IPS-20b (cell line): ENCODE measurements at regions not wholly inside any gene's neighbourhood (a gene's known extent, or its start where the extent isn't known, plus 50 kb on each side); places are given as distances from the start of the nearest gene placed in this dataset.

Experiments
- H3K27ac ChIP-seq: one replicate; pipeline ENCODE4 v1.5.1; 2013; ENCODE audit warnings: low read length
- H3K27me3 ChIP-seq: 2 replicates; pipeline ENCODE4 v1.6.1; 2013; ENCODE audit warnings: mild to moderate bottlenecking, low read length, inconsistent platforms; ENCODE audit not compliant: insufficient read depth
- H3K36me3 ChIP-seq: 2 replicates; pipeline ENCODE4 v1.6.1; 2013; ENCODE audit warnings: low read depth, mild to moderate bottlenecking, inconsistent platforms, low read length, moderate library complexity; ENCODE audit not compliant: insufficient read depth
- H3K4me1 ChIP-seq: 2 replicates; pipeline ENCODE4 v1.6.1; 2013; ENCODE audit warnings: mild to moderate bottlenecking, control low read depth, inconsistent platforms, low read length, moderate library complexity; ENCODE audit not compliant: insufficient read depth
- H3K4me3 ChIP-seq: 2 replicates; pipeline ENCODE4 v1.5.1; 2013; ENCODE audit warnings: mild to moderate bottlenecking, low read length, inconsistent platforms
- H3K9ac ChIP-seq: 2 replicates; pipeline ENCODE4 v1.6.1; 2013; ENCODE audit warnings: low read depth, mild to moderate bottlenecking, inconsistent platforms, low read length, moderate library complexity
- H3K9me3 ChIP-seq: 2 replicates; pipeline ENCODE4 v1.6.1; 2013; ENCODE audit warnings: mild to moderate bottlenecking, low read depth, low read length, inconsistent platforms; ENCODE audit not compliant: insufficient read depth

DNA sequence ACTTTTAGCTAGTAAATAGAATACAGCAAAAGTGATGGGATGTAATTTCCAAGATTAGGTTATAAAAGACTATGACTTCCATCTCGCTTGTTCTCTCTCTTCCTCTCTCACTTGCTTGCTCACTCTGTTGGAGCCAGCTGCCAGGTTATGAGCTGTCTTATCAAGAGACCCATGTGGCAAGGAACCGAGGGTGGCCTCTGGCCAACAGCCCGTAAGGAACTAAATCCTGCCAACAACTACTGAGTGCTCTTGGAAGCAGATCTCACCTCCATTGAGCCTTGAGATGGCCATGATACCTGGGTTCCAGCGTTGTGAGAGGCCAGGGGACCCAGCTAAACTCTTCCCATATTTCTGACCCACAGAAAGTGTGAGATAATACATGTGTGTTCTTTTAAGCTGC lies 636.1 kb downstream of the ACTL7B start:
- Histone ChIP-seq H3K9me3 (no peaks in the 10 kb centered on the region), H3K4me1 (no peaks in the 10 kb centered on the region), H3K27me3 (no peaks in the 10 kb centered on the region), H3K4me3 (no peak overlapping the region), H3K36me3 (no peaks in the 10 kb centered on the region), H3K27ac (no peak overlapping the region), H3K9ac (no peak overlapping the region)

DNA sequence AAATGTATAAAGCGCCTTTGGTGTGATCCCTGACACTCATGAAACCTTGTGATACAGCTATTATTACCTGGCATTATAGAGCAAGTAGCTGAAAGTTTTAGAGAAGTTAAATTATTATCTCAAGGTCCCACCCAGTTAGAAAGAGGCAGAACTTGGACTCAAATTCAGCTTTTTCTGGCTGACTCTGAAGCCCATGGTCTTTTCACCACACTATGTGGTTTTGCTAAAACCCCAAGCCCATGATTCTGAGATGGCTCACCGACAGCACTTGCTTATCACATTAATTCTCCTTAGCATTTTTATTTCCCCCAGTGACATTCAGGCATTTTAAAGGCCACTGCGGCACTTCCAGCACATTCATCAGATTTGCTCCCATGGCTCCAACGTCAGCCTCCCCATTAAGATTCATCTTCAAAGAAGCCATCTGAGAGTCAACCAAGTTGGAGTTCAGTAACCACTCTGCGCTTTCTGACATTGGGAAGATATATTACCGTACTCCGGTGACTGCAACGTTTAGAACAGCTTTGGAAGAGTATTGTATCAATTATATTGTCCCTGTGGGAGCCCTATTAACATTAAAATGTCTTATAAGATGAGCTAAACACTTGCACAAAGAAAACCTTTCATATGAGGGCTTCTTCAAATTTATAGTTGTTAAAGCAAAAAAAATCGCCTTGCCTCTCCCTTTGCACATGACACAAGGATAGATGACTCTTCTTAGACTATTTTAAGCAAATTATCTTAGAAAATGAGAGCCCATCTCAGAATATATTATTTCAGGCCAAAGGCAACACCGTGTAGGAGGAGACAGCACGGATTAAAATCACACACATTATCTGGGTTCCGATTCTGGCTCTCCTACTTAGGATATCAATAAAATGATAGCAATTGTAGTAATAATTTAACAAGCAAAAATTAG lies 638.1 kb downstream of the ACTL7B start:
- no peak overlapping the region for H3K4me3 ChIP-seq
- H3K4me1 ChIP-seq, result no peaks in the 10 kb centered on the region
- no peaks in the 10 kb centered on the region for H3K9me3 ChIP-seq
- H3K27ac ChIP-seq, result no peak overlapping the region
- no peaks in the 10 kb centered on the region for H3K27me3 ChIP-seq
- no peaks in the 10 kb centered on the region for H3K36me3 ChIP-seq
- no peak overlapping the region for H3K9ac ChIP-seq

DNA sequence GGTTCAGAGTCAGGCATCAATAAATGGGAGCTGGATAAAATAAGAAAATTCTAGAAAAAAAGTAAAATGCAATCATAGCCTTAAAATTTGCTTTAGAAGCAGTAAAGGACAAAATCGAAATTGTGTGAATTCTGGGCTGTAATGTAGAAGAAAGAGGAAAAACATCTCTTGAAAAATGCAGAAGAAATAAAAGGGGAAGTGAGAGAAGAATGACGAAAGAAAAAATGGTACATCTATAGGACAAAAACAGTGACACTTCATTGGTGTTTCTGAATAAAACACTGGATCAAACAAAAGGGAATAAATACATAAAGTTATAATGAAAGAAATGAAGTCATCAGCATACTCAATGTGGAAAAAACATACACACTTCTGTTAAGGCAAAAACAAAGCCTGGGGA lies 642.3 kb downstream of the ACTL7B start:
- Histone ChIP-seq H3K27me3 (no peaks in the 10 kb centered on the region), H3K9me3 (no peaks in the 10 kb centered on the region), H3K36me3 (no peaks in the 10 kb centered on the region), H3K9ac (no peak overlapping the region), H3K4me1 (no peaks in the 10 kb centered on the region), H3K27ac (no peak overlapping the region), H3K4me3 (no peak overlapping the region)

DNA sequence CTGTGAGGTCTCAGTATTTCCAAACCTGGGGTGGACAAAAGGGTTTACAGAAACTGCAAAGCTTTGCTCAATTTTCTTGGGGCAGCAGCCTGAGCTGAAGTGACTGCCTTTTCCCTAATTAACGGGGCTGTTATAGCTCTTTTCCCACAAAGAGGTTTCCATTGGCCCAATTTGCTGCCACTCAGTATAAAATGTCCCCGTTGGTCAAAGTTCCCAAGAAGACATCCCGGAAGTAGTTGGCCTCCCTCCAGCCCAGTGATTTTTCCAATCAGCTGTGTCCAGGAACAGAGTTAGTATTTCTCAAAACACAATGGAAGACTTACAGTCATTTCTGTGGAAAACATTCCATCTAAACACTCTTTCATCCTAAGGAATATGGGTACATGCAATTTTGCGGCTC lies 643.6 kb downstream of the ACTL7B start:
- Histone ChIP-seq H3K27me3 (no peaks in the 10 kb centered on the region), H3K9me3 (no peaks in the 10 kb centered on the region), H3K4me3 (no peak overlapping the region), H3K4me1 (no peaks in the 10 kb centered on the region), H3K36me3 (no peaks in the 10 kb centered on the region), H3K27ac (no peak overlapping the region), H3K9ac (no peak overlapping the region)

DNA sequence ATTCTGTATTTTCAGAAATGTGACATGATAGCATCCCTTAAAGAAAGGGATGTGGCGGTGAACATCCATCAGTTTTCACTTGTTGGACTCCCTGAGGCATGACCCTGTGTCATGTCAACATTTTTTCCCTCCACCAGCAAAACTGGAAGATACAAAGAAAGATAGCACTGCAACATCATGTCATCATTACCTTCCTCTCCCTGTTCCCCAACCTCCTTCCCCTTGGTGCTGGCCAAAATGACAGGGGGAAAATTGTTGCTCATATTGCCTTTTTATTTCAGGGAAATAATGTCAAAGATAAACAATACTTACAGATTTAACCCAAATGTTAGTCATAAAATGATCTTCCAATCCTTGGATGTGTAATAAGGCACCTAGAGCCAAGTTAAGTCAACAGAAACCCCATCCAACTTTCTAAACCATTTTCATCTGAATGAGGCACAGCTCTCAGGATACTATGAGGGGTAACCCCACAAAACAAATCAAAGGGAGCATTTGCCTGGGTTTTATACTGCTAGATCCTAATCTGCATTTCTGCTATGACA lies 644.3 kb downstream of the ACTL7B start:
- Histone ChIP-seq H3K4me1 (no peaks in the 10 kb centered on the region), H3K9ac (no peak overlapping the region)

DNA sequence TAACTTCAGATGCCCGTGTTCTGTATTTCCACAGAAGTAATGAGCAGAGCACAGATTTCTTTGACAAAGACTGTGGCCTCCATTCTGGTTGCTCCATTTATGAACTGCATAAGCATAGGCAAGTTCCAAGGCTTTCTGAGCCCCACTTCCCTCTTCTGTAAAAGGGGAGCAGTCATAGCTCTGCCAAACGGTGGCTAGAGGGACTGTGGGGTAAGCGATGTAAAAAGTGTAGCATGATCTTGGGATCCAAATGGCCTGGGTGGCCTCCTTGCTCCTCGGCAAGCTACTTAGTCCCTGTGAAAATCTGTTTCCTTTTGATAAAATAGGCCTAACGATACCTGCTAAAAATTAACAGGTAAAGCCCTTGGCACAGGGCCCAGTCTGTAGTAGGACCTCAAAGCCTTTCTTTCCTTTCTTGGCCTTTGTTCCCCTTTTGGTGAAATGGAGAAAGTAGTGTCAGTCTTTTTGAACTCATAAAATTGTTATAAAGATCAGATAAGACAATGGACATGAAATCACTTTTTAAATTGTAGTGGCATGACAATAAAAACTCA lies 646.6 kb downstream of the ACTL7B start:
- no peak overlapping the region for H3K9ac ChIP-seq
- no peak overlapping the region for H3K27ac ChIP-seq
- H3K27me3 ChIP-seq, result no peaks in the 10 kb centered on the region
- no peak overlapping the region for H3K4me3 ChIP-seq
- no peaks in the 10 kb centered on the region for H3K9me3 ChIP-seq
- H3K36me3 ChIP-seq, result no peaks in the 10 kb centered on the region
- no peaks in the 10 kb centered on the region for H3K4me1 ChIP-seq

More for the DNA sequence above, 644.3 kb downstream of the ACTL7B start:
- Histone ChIP-seq H3K9me3 (no peaks in the 10 kb centered on the region), H3K36me3 (no peaks in the 10 kb centered on the region), H3K27me3 (no peaks in the 10 kb centered on the region), H3K4me3 (no peak overlapping the region), H3K27ac (no peak overlapping the region)

DNA sequence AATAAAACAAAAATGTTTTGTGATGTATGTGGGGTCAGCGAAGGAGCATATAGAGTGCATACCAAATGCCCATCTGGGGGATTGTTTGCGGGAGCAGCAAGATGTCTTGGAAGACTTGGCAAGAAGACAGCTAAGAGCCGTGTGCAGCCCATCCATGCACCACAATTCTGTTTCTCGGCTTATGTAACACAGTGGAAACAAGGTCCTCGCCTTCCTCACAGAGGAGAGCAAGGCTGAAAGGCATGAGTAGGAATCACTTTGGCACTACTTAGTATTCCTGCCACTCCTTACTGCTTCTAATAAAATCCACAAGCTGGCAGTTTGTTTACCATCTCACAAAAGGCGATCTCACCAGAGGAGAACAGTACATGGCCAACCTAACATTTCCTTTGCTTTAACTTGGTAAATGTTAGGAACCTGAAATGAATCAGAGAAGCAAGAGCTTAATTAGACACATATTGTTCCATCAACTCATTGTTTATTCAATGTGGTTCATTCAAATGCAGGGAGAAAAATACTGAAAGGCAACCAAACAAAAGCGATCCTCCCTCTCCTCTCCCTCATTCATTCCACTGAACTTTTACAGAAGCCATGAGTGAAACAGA lies 648.1 kb downstream of the ACTL7B start:
- H3K9ac ChIP-seq, result no peak overlapping the region
- H3K27ac ChIP-seq, result no peak overlapping the region
- no peak overlapping the region for H3K4me3 ChIP-seq
- no peaks in the 10 kb centered on the region for H3K4me1 ChIP-seq
- H3K36me3 ChIP-seq, result no peaks in the 10 kb centered on the region
- no peaks in the 10 kb centered on the region for H3K27me3 ChIP-seq
- H3K9me3 ChIP-seq, result no peaks in the 10 kb centered on the region

DNA sequence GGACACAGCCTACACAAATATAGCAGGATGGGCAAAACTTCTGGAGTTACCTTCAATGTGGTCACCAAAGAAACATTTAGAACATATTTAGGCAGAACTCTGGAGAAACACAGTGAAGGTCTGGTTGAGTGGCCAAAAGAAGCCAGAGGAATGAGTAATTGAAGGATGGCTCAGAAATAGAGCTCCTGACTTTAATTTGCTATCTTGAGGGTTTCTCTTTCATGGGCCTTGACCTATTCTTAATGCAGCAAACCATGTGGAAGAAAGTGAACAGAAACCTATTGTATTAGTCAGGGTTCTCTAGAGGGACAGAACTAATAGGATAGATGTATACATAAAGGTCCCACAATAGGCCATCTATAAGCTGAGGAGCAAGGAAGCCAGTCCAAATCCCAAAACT lies 650.5 kb downstream of the ACTL7B start:
- no peak overlapping the region for H3K9ac ChIP-seq
- no peaks in the 10 kb centered on the region for H3K9me3 ChIP-seq
- H3K4me1 ChIP-seq, result no peaks in the 10 kb centered on the region
- no peak overlapping the region for H3K27ac ChIP-seq
- no peaks in the 10 kb centered on the region for H3K27me3 ChIP-seq
- no peaks in the 10 kb centered on the region for H3K36me3 ChIP-seq
- H3K4me3 ChIP-seq, result no peak overlapping the region

DNA sequence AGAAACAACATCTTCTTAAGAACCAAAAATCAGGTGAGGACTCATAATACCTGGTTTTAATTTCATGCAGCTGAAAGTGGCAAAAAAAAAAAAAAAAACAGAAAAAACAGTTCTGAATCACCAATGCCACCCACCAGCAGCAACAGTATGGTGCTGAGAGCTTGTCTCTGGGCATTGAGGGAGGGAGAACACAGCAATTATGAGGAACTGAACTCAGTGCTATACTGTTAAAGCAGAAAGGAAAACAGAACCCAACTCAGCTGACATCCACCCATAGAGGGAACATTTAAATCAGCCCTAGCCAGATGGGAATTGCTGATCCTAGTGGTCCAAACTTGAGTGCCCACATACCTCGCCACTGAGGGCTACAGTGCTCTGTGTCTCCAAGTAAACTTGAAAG lies 657.9 kb downstream of the ACTL7B start:
- no peak overlapping the region for H3K4me3 ChIP-seq
- no peaks in the 10 kb centered on the region for H3K9me3 ChIP-seq
- H3K36me3 ChIP-seq, result no peaks in the 10 kb centered on the region
- no peaks in the 10 kb centered on the region for H3K4me1 ChIP-seq
- no peak overlapping the region for H3K9ac ChIP-seq
- H3K27ac ChIP-seq, result no peak overlapping the region
- H3K27me3 ChIP-seq, result no peaks in the 10 kb centered on the region

DNA sequence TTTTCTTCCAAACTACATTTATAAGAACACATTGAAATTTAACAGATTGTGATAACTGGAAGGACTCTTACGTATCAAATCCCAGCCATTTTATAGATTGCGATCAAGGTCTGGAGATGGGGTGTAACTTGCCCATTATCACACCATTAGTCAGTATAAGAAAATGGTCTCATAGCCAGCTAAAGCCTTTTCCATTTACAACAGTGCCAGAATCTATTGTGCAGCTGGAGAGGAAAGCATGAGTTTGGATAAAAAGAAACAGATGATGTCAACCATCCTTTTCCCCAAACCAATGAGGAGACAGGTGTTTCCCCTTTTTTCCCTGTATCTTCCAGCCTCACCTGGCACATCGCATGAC lies 658.8 kb downstream of the ACTL7B start:
- Histone ChIP-seq H3K36me3 (no peaks in the 10 kb centered on the region), H3K27me3 (no peaks in the 10 kb centered on the region), H3K9me3 (no peaks in the 10 kb centered on the region), H3K27ac (no peak overlapping the region), H3K4me1 (no peaks in the 10 kb centered on the region), H3K4me3 (no peak overlapping the region), H3K9ac (no peak overlapping the region)

DNA sequence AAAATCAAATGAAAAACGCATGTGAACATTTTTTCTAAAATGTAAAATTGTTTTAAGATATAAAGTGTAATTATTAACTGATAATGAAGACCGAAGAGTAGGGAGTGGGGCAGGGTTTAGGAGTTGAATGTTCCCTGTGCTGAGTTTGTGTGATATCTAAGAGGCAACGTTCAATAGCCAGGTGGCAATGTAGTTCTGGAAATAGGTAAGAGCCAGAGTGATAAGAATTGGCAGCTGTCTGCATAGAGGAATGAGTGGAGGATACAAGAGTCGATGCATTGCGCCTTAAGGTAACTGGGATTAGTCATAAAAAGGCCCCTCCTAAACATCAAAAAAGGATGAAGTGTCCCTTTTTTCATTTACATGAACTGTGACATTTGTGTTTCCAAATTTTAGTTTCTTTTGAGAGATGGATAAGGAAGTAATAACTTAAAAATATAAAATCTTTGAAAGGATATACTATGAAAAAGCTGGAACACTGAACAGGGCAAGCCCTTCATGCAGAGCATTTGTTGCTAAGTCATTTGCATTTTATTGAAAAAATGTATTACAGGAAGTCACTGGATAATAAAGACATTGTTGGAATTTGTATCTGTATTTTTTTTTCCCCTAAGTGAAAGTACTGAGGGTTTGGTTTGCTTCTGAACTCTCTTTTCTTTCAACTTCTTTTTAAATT lies 659.3 kb downstream of the ACTL7B start:
- Histone ChIP-seq H3K4me3 (no peak overlapping the region), H3K36me3 (no peaks in the 10 kb centered on the region), H3K4me1 (no peaks in the 10 kb centered on the region), H3K27me3 (no peaks in the 10 kb centered on the region), H3K27ac (no peak overlapping the region), H3K9me3 (no peaks in the 10 kb centered on the region), H3K9ac (no peak overlapping the region)
